Stimulated activated CD4-positive, alpha-beta T cell treated with anti-CD3 and anti-CD28 coated beads, Interleukin-15, amount 100 ng/mL, for 1 hour (primary cell): ENCODE measurements at regions not wholly inside any gene's neighbourhood (a gene's known extent, or its start where the extent isn't known, plus 50 kb on each side); places are given as distances from the start of the nearest gene placed in this dataset.
A peak's percentile ranks its signal among the peaks of the same experiment; 100 is the strongest.
"Not testable (repeated sequence)": the region's sequence is repeated elsewhere in the genome, so short reads cannot be mapped to it uniquely, and the experiment has no call there.

Source experiments
- DNase-seq, 2 donors: peaks; one replicate each; pipeline ENCODE4 v3.0.0-alpha.2; 2020; ENCODE audit warnings: low read depth in 1 of 2, low spot score in 1 of 2

DNA sequence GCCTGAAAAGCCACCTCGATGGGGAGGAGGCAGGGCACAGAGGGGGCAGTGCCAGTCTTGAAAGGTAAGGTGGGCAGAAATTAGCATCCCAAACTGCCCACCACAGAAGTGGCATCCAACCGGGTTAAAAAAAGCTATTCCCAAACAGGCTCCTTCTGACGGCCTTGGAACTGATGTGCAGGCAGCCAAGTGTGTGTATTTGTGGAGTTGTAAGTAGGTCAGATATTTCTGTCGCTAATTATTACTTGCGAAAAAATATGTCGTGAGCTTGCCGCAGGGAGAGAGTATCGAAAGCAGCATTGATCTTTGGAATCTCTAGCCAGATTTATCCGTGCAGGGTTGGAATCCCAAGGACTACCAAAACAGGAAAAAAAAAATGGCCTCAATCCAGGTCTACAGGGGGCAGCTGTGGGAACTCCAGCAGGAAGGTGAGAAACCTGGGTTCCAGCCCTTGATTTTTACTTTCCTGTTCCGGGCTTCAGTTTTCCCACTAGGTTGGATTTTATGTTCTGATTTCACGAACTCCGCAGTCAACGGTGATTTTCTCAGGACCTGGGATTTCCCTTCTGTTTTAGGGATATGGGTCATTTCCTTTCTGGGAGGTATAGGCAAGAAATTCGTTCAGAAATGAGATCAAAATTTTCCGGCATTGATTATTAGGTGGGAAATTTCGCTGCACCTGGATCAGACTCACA lies 200.8 kb downstream of the RGS3 start:
- DNase-seq = no peak

DNA sequence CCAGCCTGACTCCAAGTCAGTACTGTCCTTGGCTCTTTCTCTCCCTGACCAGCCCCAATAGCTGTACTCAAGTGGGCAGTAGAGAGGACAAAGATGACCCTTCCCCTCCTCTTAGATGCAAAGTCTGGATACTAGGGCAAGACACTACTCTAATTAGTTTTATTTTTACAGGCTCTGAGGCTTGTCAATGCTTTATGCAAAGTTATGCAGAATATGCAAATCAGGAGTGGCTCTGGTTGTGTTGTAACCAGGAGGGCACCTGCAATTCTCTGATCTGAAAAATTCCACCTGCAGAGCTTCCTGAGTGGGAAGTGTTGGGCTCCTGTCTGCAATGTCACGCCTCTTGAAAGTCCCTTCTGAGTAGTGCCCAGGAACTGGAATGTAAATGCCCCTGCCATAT lies 201.5 kb downstream of the RGS3 start:
- no peak for DNase-seq

DNA sequence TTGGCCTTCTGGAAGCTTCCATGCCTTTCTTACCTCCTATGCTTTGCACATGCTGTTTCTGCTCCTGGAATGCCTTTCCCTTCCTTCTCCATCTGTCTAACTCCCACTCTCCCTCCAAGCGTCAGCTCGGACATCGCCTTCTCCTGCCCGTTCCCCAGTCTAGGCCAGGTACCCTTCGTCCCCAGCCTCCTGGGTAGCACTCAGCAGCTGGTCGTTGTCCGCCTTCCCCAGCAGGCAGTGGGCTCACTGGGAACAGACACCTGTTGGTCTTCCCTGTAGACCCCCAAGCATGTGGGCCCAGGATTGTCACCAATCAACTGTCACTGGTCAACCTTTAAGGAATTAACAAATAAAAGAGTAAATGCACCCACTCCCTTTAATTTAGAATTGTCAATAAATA lies 202.2 kb downstream of the RGS3 start:
- DNase-seq = no peak

DNA sequence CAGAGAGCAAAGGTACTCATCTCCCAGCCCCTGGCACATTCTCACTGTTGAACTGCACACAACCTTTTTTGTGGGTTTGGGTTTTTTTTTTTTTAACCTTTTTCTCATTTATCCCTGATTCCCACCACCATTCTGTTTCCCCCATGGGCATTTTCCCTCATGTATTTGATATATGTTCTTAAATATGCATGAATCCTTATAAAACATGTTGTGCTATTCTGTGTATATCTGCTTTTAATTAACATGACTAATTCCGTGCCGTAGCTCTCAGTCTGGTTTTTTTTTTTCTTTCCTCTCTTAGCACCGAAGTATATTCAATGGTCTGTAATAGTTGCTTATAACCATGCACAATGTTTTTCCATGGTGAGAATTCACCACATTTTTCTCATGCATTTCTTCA lies 204.5 kb downstream of the RGS3 start:
- DNase-seq = no peak

DNA sequence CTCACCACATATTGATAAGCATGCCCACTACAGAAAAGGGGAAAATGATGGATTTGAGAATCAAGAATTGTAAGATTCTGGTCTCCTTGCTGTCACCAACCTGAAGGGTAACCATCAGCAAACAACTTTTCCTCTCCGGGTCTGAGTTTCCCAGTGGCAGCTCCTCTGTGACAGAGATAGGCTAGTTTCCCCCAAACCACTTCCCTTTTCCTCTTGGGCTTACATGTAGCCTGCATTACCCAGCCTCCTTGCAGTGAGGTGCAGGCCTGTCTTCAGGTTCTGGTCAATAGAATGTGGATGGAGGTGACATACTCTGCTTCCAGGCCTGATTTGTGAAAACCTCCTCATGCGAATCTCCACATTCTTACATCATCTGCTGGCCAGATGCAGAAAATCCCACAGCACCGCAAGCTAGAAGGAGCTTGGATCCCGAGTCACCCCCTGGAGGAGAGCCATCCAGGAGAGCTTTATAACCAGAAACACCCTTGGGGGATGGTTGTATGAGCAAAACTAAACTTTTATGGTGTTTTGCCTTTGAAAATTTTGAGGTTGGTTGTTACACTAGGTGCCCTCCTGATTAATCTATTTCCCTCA lies 206.1 kb downstream of the RGS3 start:
- no peak for DNase-seq

DNA sequence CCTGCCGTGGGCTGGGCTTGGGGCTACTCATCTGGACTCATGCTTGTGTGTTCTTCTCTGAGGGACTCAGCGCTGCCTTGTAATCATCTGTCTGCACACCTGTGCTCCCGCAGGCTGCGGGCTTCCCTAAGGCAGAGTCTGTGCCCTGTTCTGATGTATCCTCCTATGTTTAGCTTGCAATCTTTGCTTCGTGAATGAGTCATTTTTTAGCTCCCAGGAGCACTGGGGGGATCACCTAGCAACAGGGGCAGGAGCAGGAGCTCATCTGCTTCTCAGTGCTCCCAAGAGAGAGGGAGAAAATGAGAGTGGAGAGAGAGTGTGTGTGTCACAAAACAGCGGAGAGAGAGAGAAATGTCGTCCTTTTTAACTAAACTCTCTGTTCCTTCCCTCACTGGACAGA lies 202.4 kb upstream of the ZNF618 start:
- DNase-seq = no peak

DNA sequence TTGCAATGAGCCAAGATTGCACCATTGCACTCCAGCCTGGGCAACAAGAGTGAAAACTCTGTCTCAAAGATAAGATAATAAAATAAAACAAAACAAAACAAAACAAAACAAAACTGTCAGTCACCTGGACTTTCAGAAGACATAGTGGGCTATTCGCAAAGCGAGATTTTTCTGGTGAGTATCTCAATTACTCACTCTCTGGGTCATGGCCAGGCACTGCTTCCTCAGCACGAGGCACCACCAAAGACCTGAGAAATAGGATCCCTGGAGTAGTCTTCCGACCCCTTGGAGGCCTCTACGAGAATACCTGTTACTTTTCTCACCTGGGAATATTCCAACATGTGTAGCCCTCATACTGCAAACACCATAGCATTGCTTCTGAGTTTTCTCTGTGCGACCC lies 201.7 kb upstream of the ZNF618 start:
- DNase-seq = no peak

DNA sequence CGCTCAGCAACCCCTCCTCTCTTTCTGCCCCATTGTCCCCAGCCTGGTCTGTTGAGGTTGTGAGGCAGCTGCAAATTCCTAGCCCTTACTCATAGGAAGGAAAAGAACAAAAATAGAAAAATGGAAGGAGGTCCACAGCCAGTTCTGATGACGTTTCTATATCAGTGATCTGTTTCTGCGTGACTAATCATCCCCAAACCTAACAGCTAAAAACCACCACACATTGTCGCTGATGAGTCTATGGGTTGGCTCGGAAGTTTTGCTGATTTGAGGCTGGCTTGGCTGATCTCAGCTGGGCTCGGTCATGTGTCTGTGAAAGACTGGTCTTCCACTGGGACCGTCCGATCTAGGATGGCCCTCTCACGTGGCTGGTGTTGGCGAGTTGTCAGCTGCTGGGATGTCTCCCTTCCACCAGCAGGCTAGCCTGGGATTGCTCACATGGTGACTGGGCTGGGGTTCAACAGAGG lies 200.6 kb upstream of the ZNF618 start:
- no peak for DNase-seq

DNA sequence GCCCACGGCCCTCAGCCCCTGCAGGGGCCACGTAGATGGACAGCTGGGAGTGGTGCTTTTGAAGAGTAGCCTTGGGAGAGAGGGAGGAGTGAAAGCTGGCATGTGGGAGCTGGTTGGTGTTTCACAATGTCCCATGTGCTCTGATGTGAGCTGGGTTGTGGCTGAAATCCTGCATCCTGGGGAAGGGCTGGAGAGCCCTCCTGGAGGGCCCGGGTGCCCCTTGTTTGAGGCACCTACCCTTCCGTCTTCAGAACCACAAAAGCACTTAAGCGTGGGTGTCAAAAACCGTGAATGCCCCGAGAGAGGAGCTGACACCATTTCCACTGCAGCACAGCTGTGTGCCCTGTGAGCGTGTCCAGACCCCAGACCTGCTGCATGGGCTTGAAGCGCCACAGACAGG lies 199.1 kb upstream of the ZNF618 start:
- no peak for DNase-seq

DNA sequence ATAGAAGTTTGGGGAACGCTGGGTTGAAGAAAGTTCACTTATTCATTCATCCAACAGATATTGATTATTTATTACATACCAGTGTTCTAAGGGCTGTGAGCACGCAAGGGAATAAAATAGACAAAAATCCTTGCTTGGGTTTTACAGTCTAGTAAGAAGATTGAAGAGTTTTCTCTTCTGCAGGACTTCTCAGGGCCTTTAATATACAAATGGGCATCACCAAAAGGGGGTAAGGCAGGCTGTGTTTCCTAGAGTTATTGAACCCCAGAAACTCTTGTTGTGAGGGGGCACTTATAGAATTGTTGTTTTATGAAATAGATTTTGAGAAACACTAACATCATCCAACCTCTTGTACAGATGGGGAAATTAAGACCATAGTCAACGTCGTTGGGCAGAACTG lies 198.5 kb upstream of the ZNF618 start:
- DNase-seq = no peak

DNA sequence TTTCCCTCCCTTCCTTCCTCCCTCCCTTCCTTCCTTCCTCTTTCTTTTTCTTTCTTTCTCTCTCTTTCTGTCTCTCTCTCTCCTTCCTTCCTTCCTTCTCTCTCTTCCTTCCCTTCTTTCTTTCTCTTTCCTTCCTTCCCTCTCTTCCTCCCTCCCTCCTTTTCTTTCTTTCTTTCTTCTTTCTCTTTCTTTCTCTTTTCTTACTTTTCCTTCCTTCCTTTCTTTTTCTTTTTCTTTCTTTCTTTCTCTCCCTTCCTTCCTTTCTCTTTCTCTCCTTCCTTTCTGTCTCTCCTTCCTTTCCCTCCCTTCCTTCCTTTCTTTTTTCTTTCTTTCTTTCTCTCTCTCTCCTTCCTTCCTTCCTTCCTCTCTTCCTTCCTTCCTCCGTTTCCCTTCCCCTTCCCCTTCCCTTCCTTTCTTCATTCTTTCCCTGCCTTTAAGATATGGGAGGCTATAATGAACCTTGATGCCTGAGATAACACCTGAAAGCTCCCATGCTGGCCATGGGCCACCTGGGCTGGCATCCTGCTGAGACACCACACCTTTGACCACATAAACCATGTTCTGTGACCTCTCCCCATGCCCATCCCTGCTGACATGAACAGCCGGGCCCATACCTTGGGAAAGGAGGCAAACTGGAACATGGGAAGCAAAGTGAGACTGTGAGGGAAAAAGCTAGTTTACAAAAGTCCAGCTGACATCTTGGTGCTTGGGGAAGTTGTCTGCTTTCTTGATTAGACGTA lies 197.8 kb upstream of the ZNF618 start:
- DNase-seq = no peak

DNA sequence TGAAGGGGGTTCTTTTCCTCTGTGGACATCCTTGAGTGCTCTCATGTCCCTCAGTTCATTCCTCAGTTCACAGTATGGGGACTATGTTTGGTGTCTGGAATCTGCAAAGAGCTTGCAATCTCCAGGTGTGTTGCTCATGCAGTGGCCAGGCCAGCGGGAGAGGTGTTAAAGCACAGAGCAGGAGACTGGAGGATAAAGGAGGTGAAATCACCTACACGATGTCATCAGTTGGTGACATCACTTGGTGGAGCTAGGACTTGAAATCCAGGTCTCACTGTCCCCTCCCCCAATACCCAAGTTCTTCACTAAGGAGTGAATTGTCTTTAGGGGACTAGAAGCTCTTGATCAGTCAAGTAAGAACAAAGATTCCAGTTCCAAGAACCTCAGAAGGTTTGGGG lies 197.3 kb upstream of the ZNF618 start:
- no peak for DNase-seq

DNA sequence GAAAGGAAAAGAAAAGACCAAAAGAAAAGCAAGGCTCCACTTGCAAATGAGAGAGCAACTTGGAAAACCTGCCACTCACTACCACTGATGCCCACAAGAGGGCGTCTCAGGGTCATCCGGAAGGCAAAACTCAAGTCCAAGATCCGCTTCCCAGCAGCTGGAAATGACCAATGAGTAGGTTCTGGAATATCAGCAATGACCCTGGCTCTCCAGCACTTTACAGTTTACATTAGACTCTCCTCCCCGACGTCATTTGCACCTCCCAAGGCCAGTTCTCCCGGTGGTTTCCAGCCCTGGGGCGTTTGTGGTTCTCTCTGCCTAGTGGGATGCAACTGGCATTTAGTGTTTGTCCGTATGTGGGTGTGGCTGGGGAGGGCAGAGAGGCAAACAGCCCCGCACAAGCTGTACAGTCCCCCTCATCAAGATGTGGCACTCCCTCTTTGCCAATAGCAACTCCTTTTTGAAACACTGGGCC lies 193.8 kb upstream of the ZNF618 start:
- peak in 1 of 2 donors; percentile 6 for DNase-seq

DNA sequence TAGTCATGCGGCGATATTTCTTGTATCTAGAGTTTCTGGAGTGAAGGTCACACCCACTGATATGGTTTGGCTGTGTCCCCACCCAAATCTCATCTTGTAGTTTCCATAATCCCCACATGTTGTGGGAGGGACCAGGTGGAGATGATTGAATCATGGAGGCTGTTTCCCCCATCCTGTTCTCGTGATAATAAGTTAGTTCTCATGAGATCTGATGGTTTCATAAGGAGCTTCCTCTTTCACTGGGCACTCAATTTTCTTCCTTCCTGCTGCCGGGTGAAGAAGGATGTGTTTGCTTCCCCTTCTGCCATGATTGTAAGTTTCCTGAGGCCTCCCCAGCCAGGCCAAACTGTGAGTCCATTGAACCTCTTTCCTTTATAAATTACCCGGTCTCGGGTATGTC lies 190.5 kb upstream of the ZNF618 start:
- DNase-seq = not testable (repeated sequence)

DNA sequence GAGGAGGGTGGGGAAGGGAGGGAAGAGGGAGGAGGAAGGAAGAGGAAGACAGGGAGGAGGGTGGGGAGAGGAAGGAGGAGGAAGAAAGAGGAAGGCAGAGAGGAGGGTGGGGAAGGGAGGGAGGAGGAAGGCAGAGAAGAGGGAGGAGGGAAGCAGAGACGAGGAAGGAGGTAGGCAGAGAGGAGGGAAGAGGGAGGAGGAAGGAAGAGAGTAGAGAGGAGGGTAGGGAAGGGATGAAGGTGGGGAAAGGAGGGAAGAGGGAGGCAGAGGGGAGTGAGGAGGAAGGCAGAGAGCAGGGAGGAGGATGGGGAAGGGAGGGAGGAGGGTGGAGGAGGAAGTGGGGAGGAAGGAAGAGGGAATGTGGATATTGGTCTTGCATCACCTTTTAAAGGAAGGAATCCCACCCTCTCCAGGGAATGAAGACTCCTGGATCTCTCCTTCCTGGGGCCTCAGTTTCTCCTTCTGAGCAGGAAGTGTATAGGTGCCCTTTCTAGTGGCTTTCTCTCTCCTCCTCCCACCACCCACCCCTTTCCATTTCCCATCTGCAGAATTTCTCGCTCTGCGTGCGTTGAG lies 188.9 kb upstream of the ZNF618 start:
- DNase-seq = no peak

DNA sequence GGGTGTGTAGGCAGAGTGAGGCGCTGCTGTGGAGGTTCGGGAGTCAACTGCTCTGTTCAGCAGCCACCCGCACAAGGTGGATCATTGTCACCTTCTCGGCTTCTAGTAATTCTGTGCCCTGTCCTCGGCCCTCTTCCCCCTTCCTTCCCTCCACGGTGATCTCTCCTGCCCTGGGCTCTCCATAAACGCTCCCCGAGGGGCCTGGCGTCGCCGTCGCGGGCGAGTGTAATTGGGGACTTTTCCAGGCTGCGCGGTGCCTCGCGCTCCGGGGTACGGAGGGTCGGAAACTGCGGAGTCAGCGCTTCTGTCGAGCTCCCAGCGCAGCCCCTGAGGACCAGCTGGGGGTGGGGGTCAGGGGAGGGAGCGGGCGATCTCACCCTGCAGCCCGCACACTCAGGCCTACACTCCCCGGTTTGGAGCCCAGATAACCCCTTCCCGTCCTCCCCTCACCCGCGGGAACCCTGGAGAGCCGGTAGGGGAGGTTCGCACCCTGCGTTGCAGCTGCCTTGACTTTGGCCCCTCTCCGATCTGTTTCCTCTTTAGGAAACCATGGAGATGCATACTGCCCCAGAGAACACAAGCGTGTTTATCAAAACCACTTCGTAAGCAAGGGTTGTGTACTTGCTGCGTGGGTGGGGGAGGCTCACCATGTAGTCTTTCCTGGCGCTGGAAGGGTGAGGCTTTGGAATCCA lies 188.3 kb upstream of the ZNF618 start:
- no peak for DNase-seq

DNA sequence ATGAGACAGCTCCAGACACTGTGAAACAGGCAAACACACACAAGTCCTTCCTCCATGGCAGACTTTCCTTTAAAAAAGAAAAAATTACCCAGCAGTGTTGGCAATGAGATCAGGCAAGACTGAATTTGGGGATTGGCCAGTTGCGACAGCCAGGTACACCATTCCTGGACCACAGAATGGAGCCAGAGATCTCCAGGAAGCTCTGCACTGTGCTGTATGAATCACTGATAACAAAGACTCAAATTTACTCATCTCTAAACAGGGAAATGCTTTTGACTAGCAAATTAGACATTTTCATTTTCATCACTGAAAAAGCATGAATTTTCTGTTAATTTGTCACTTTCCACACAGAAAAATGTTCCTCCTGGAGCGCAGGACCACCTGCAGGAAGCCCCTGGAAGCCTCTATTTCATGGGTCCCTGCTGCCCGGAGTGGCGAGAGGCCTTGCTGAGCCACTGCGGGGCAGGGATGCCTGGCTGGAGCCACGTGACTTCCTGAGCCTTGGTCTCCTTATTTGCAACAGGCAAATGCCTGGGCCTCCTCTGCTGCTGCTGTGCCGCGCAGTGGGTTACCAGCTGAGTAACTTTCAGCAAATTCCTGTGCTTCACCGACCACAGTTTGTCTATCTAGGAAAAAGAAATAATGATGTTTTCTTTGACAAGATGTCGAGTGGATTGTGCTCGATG lies 185.9 kb upstream of the ZNF618 start:
- no peak for DNase-seq

DNA sequence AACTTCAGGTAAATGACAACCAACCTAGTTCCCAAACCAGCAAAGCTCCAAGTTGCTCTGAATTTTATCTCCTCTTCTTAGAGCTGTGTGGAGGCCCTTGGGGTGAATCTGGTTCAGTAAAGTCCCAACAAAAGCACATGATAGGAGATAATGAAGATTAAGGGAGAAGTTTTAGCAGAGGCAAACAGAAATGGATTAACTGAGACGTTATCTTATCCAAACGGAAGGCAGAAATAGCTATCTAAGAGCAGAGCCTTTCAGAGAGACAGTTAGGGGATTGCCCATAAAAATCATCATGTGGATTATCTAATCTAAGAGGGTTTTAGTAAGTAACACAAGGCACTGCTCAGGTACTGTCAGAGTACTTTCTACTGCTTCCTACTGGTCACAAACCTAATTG lies 183.9 kb upstream of the ZNF618 start:
- no peak for DNase-seq

DNA sequence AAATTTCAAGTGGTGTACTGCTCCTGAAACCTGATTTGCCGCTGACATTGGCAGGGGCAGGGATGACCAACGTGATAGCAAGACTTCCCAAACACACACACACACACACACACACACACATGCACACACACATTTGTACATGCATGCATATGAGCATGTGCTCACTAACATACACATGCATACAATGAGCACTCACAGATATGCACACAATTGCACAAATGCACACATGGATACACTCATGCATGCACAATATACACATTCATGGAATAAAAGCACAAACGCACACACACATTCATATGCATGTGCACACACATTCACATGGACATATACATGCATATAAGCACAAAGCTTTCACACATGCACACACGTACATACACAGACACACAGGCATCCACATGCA lies 181.2 kb upstream of the ZNF618 start:
- DNase-seq = no peak

DNA sequence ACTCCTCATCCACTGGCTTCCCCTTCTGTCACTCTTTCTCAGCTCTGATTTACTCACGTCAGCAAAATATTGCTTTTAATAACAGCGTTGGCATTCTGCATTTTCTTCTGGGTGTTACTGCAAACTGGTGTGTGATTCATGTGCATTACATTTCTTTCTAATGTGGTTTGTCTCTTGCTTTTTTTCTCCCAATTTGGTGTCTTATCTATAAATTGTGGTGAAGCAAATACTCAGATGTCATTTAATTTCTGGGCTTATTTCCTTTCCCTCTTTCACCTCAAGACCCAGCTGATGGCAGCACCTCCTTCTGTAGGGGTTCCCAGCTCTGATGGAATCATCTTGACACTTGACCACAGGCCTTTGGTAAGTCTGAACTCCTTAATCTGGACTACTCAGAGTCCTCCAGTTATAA lies 180.7 kb upstream of the ZNF618 start:
- no peak for DNase-seq

DNA sequence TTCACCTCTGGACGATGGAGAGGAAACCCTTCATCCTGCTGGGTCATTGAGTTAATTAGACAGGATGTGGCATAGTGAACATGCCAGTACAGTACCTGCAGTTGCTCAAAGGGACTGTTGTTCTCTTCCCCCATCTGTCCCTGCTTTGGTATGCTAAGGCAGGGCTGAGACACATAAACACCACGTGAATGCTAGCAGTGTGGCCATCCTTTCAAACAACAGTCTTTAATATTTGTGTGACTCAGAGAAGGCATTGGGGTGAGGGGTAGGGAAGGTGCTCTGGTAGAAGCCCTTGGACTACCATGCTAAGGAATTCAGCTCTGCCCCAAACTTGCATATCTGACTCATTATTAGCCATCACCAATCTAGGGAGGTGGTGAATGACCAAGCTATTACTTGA lies 180.2 kb upstream of the ZNF618 start:
- no peak for DNase-seq
